ENCODE measurements at regions not wholly inside any gene's neighbourhood (a gene's known extent, or its start where the extent isn't known, plus 50 kb on each side); places are given as distances from the start of the nearest gene placed in this dataset.

DNA sequence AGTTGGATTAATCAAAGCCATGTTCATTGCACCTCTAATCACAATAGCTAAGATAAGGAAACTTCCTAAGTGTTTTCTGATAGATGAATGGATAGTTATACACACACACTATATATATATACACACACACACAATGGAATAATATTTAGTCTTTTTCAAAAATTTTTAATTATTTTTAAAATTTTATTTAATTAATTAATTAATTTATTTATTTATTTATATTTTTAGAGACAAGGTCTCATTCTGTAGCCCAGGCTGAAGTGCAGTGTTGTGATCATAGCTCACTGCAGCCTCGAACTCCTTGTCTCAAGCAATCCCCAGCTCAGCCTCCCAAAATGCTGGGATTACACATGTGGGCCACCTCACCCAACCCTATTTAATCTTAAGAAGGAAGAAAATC lies 481.0 kb upstream of the TNP1 start:
- no peak for DNase-seq
- peaks cover 2% of the 10 kb centered on the region for H3K27me3 Mint-ChIP-seq (ENCODE audit: unreplicated experiment)
- no peak overlapping the region for H3K27ac Mint-ChIP-seq (ENCODE audit: unreplicated experiment)
- TF ChIP-seq, protein P1, sequence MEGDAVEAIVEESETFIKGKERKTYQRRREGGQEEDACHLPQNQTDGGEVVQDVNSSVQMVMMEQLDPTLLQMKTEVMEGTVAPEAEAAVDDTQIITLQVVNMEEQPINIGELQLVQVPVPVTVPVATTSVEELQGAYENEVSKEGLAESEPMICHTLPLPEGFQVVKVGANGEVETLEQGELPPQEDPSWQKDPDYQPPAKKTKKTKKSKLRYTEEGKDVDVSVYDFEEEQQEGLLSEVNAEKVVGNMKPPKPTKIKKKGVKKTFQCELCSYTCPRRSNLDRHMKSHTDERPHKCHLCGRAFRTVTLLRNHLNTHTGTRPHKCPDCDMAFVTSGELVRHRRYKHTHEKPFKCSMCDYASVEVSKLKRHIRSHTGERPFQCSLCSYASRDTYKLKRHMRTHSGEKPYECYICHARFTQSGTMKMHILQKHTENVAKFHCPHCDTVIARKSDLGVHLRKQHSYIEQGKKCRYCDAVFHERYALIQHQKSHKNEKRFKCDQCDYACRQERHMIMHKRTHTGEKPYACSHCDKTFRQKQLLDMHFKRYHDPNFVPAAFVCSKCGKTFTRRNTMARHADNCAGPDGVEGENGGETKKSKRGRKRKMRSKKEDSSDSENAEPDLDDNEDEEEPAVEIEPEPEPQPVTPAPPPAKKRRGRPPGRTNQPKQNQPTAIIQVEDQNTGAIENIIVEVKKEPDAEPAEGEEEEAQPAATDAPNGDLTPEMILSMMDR (IDR thresholded peaks at IDR 0.05; ENCODE audit: partially characterized antibody, unreplicated experiment) = no peak
- no peak overlapping the region for H3K4me3 Mint-ChIP-seq (ENCODE audit: unreplicated experiment)
- no peaks in the 10 kb centered on the region for H3K9me3 Mint-ChIP-seq (ENCODE audit: unreplicated experiment)
- peaks cover 13% of the 10 kb centered on the region for H3K4me1 Mint-ChIP-seq (ENCODE audit: low read depth, unreplicated experiment)
- H3K36me3 Mint-ChIP-seq (ENCODE audit: unreplicated experiment) = no peaks in the 10 kb centered on the region

DNA sequence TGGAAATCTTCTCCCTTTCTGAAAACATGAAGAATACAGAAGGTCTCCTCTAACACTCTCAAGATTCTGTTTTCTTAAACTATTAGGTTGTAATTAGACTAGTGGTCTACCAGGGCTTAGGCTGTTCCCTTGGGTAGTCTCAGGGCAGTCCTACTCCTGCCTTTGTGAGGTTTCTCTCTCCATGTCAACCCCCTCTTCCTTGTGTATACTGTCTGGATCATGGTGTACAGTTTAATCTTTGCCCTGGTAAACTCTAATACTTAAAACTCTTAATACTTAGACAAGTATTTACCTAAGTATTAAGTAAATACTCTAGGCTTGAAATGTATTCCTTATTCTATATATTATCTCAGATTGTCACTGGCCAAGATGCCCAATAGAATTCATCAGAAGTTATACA lies 480.3 kb upstream of the TNP1 start:
- TF ChIP-seq, protein P1 (IDR thresholded peaks at IDR 0.05; ENCODE audit: partially characterized antibody, unreplicated experiment) = no peak
- Mint-ChIP-seq H3K4me3 (ENCODE audit: unreplicated experiment) (no peak overlapping the region), H3K4me1 (ENCODE audit: low read depth, unreplicated experiment) (peaks cover 13% of the 10 kb centered on the region), H3K27ac (ENCODE audit: unreplicated experiment) (no peak overlapping the region), H3K9me3 (ENCODE audit: unreplicated experiment) (no peaks in the 10 kb centered on the region), H3K27me3 (ENCODE audit: unreplicated experiment) (peaks cover 2% of the 10 kb centered on the region), H3K36me3 (ENCODE audit: unreplicated experiment) (no peaks in the 10 kb centered on the region)
- no peak for DNase-seq

DNA sequence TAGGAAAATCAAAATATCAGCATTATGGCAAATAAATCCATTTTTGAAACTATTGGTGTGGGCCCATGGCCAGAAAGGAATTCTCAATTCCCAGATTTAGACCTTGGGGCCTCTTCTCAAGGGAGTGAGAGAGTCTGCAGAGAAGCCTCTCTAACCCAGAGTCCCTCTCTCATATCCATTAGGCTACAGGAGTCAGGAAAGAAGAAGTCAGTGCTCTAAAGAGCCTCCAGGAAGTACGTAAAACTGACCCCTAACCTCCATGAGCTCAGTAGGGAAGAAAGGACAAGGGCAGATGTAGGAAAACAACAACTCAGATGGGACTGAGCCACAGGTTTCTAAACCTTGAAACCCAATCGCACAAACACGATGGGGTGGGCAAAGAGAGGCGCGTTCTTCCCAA lies 479.9 kb upstream of the TNP1 start:
- Mint-ChIP-seq H3K36me3 (ENCODE audit: unreplicated experiment) (no peaks in the 10 kb centered on the region), H3K27ac (ENCODE audit: unreplicated experiment) (no peak overlapping the region), H3K4me1 (ENCODE audit: low read depth, unreplicated experiment) (peaks cover 13% of the 10 kb centered on the region), H3K27me3 (ENCODE audit: unreplicated experiment) (peaks cover 2% of the 10 kb centered on the region), H3K4me3 (ENCODE audit: unreplicated experiment) (no peak overlapping the region), H3K9me3 (ENCODE audit: unreplicated experiment) (no peaks in the 10 kb centered on the region)
- TF ChIP-seq, protein P1 (IDR thresholded peaks at IDR 0.05; ENCODE audit: partially characterized antibody, unreplicated experiment) = no peak
- DNase-seq = no peak

DNA sequence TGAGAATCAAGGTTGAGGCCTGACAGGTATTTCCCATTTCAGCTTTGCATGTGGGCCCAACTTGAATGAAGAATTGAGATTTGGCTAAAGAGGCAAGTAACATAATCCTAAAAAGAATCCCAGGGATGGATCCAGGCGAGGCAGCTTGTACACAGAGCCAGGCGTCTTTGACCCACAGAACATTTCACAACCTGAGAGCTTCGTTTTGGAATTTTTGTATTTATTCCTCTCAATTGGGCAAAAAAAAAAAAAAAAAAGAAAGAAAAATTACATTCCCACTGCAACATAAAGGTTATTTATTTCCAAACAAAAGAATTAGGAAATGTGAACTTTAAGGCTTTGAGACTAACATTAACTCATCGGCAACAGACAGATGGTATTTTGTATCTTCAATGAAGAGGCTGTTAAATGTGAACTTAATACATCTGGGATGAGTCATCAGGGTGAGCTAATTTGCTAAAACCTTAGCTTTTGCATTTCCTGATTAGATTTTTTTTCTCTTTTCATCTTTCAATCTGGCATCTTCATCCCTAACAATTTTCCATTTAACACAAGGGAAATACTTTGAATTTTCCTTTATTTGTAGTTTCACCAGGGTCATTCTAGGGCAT lies 478.5 kb upstream of the TNP1 start:
- Mint-ChIP-seq H3K9me3 (ENCODE audit: unreplicated experiment) (no peaks in the 10 kb centered on the region), H3K4me3 (ENCODE audit: unreplicated experiment) (no peak overlapping the region), H3K4me1 (ENCODE audit: low read depth, unreplicated experiment) (peaks cover 13% of the 10 kb centered on the region), H3K36me3 (ENCODE audit: unreplicated experiment) (no peaks in the 10 kb centered on the region), H3K27me3 (ENCODE audit: unreplicated experiment) (peaks cover 2% of the 10 kb centered on the region), H3K27ac (ENCODE audit: unreplicated experiment) (no peak overlapping the region)
- TF ChIP-seq, protein P1 (IDR thresholded peaks at IDR 0.05; ENCODE audit: partially characterized antibody, unreplicated experiment) = no peak
- no peak for DNase-seq

GRCh38 chr2:217337771-217338170 lies 477.9 kb upstream of the TNP1 start:
- no peak for DNase-seq
- Mint-ChIP-seq H3K9me3 (ENCODE audit: unreplicated experiment) (no peaks in the 10 kb centered on the region), H3K4me3 (ENCODE audit: unreplicated experiment) (no peak overlapping the region), H3K36me3 (ENCODE audit: unreplicated experiment) (no peaks in the 10 kb centered on the region), H3K4me1 (ENCODE audit: low read depth, unreplicated experiment) (peaks cover 13% of the 10 kb centered on the region), H3K27me3 (ENCODE audit: unreplicated experiment) (peaks cover 2% of the 10 kb centered on the region), H3K27ac (ENCODE audit: unreplicated experiment) (no peak overlapping the region)
- TF ChIP-seq, protein P1 (IDR thresholded peaks at IDR 0.05; ENCODE audit: partially characterized antibody, unreplicated experiment) = no peak

Data from glutamatergic neuron (in vitro differentiated cells).